Lower leg skin (tissue), 4 donors: ENCODE measurements at regions not wholly inside any gene's neighbourhood (a gene's known extent, or its start where the extent isn't known, plus 50 kb on each side); places are given as distances from the start of the nearest gene placed in this dataset.

Source experiments
- DNase-seq, 2 donors: peaks; one replicate each; pipeline ENCODE4 v3.0.0-alpha.2; 2019; ENCODE audit warnings: low spot score in 2 of 2
- H3K4me3 ChIP-seq: fragments of 200-600 bp; sonication (generic); 2 replicates; pipeline ENCODE4 v1.5.1; 2017; ENCODE audit warnings: mild to moderate bottlenecking, low read depth; ENCODE audit not compliant: poor library complexity, severe bottlenecking
- CTCF ChIP-seq, 3 donors: fragments of 450-650 bp; IDR thresholded peaks; one replicate each; pipeline ENCODE4 v1.5.1; 2016; ENCODE audit warnings: antibody characterized with exemption in 3 of 3, mild to moderate bottlenecking in 3 of 3, moderate library complexity in 2 of 3
- POLR2A ChIP-seq, 2 donors: fragments of 450-650 bp; IDR thresholded peaks; one replicate each; pipeline ENCODE4 v1.6.1; 2016 to 2017; ENCODE audit warnings: antibody characterized with exemption in 2 of 2, mild to moderate bottlenecking in 1 of 2, moderate library complexity in 1 of 2
- WGBS, 2 donors: methylation state at CpG; one replicate each; pipeline ENCODE4 v1.1.5; 2018; 5-methylcytosine and 5-hydroxymethylcytosine counted together
- intact Hi-C: fragments of 100-400 bp; cut with DNase I; formaldehyde crosslinking; loops from one replicate; pipeline ENCODE4 v1.15.0; 2023; ENCODE audit warnings: low total_unique reads

- H3K4me3 ChIP-seq = no peak overlapping the region
- intact Hi-C loops = no loop called here
- 92 to 94% methylated on average over 24 to 29 of the region's 29 CpGs for WGBS, 2 donors
Observed at GRCh38 chr2:138902239-138902871, 122.2 kb upstream of the NXPH2 start.

DNA sequence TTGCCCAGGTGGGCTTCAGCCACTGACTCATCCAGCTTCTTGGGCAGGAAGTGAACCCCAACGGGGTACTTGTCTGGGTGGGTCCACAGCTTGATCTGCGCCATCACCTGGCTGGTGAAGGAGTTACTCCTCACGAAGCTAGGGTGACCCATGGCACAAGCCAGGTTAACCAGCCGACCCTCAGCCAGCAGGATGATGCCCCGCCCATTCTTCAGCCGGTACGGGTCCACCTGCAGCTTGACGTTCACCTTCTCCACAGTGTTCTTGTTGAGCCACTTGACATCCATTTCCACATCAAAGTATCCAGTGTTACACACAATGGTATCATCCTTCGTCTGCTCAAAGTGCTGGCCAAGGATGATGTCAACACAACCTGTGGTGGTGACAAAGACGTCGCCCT lies 121.3 kb upstream of the NXPH2 start:
- DNase-seq = no peak
- no peak overlapping the region for H3K4me3 ChIP-seq
- 86 to 94% methylated on average over 10 to 11 of the region's 11 CpGs for WGBS, 2 donors
- TF ChIP-seq POLR2A (IDR thresholded peaks at IDR 0.05) (no peak), CTCF (IDR thresholded peaks at IDR 0.05) (no peak)
- intact Hi-C loops = no loop called here

More at GRCh38 chr2:138902239-138902871, 122.2 kb upstream of the NXPH2 start:
- TF ChIP-seq CTCF (IDR thresholded peaks at IDR 0.05) = no peak
- TF ChIP-seq POLR2A (IDR thresholded peaks at IDR 0.05) = no peak
- peak in 1 of 2 donors; percentile 84 for DNase-seq

DNA sequence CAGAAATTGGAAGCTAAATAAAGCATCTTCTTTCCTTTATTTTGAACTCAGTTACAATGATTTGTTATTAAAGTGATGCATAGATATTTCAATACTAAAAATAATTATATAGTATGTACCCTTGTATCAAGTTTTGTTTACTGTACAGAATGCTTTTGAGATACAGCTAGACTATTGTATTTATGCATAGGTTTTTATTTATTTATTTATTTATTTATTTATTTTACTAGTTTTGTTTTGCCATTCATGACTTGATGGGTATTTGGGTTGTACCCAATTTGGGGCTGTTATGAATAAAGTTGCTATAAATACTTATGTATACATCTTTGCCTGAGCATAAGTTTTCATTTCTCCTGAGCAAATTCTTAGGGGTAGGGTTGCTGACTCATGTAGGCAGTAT lies 118.7 kb upstream of the NXPH2 start:
- no peak for TF ChIP-seq POLR2A (IDR thresholded peaks at IDR 0.05)
- TF ChIP-seq CTCF (IDR thresholded peaks at IDR 0.05) = no peak
- DNase-seq = no peak

DNA sequence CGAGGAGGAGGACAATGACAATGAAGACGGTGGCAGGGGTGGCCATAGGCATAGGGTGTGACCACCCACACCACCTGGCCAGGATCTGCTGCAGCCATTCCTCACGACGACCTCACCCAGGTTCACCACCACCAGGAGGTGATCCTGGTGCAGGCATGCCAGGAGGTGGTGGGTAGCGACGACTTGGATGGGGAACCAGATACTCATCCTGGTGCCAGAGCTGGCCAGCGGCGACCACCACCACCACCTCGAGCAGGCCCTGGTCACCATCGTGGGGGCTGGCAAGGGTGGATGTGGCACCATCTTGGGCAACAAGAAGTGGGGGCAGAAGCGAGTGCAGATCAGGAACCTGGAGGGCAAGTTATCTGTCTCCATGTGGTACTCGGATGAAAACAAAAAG lies 117.1 kb upstream of the NXPH2 start:
- DNase-seq = no peak
- TF ChIP-seq POLR2A (IDR thresholded peaks at IDR 0.05) (no peak), CTCF (IDR thresholded peaks at IDR 0.05) (no peak)
- intact Hi-C loops = no loop called here
- 87 to 91% methylated on average over 12 of the region's 12 CpGs for WGBS, 2 donors
- H3K4me3 ChIP-seq = no peak overlapping the region

More for the DNA sequence above, 118.7 kb upstream of the NXPH2 start:
- intact Hi-C loops = no loop called here
- no peak overlapping the region for H3K4me3 ChIP-seq

DNA sequence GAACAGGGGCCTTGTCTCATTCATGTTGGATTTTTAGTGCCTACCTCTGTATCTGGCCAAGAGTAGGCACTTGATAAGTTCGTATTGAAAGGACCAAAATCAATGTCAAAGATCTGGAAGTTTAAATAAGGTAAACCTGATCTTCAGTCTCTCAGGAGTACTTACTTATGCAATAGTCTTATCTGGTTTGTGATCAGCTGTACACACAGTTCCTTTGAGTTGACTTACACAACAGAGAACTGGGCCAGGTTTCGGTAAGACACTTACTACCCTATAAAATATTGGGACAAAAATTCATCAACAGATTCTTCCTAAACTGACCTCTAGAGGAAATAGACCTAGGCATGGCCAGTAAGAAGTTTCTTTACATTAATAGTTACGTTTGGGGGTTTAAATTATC lies 113.6 kb upstream of the NXPH2 start:
- 52 to 59% methylated on average over 3 of the region's 3 CpGs for WGBS, 2 donors
- intact Hi-C loops = no loop called here
- DNase-seq = no peak
- no peak overlapping the region for H3K4me3 ChIP-seq
- TF ChIP-seq POLR2A (IDR thresholded peaks at IDR 0.05) (no peak), CTCF (IDR thresholded peaks at IDR 0.05) (no peak)

DNA sequence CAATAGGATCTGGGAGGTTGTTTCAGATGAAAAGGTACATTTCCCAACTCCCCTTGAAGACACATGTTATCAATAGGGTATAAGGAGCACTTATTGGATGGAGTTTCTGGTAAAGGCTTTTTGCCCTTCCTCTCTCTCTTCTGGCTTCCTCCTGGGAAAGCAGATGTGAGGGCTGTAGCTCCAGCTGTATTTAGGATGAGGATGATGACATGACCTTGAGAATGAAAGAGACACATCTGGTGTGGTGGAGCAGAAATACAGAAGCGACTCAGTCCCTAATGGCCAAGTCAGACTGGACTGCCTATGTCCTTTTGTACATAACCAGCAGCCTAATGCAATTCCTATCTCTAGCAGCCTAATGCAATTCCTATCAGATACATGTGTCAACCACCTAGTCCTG lies 100.9 kb upstream of the NXPH2 start:
- WGBS, 2 donors = 73 to 78% methylated on average over 1 of the region's 1 CpG
- intact Hi-C loops = no loop called here
- TF ChIP-seq CTCF (IDR thresholded peaks at IDR 0.05) (no peak), POLR2A (IDR thresholded peaks at IDR 0.05) (no peak)
- DNase-seq = no peak
- H3K4me3 ChIP-seq = no peak overlapping the region
